Activated T-cell treated with anti-CD3 and anti-CD28 coated beads, Interleukin-2, amount 50 U/mL, for 72 hours (primary cell): ENCODE measurements at regions not wholly inside any gene's neighbourhood (a gene's known extent, or its start where the extent isn't known, plus 50 kb on each side); places are given as distances from the start of the nearest gene placed in this dataset.

Source experiments
- ATAC-seq, 2 donors: fragments of 150-1000 bp; cut with Tn5 transposase; replicated peaks in 1 of 2; 2 replicates each; pipeline ENCODE4 v1.10.0; 2021; ENCODE audit warnings: moderate library complexity in 2 of 2, mild to moderate bottlenecking in 1 of 2
- DNase-seq, 2 donors: peaks; one replicate each; pipeline ENCODE4 v3.0.0; 2021 to 2022; ENCODE audit warnings: mixed read lengths in 1 of 2
- H3K27ac Mint-ChIP-seq: one replicate; pipeline ENCODE4 v1.8.0; 2022; ENCODE audit warnings: mild to moderate bottlenecking, moderate library complexity, mixed read lengths
- H3K27me3 Mint-ChIP-seq: one replicate; pipeline ENCODE4 v1.8.0; 2022; ENCODE audit warnings: low read depth, mixed read lengths
- H3K36me3 Mint-ChIP-seq, 2 donors: one replicate each; pipeline ENCODE4 v1.8.0; 2022; ENCODE audit warnings: mixed read lengths in 2 of 2, mild to moderate bottlenecking in 1 of 2; ENCODE audit not compliant: insufficient read depth in 2 of 2
- H3K4me1 Mint-ChIP-seq: one replicate; pipeline ENCODE4 v1.8.0; 2022; ENCODE audit warnings: low read depth, mixed read lengths
- H3K4me3 Mint-ChIP-seq, 2 donors: one replicate each; pipeline ENCODE4 v1.8.0; 2022; ENCODE audit warnings: mild to moderate bottlenecking in 2 of 2, mixed read lengths in 2 of 2, moderate library complexity in 2 of 2
- H3K9me3 Mint-ChIP-seq, 2 donors: one replicate each; pipeline ENCODE4 v1.8.0; 2022; ENCODE audit warnings: mixed read lengths in 2 of 2

- Mint-ChIP-seq H3K4me3 (no peak overlapping the region), H3K27ac (no peak overlapping the region), H3K4me1 (peaks cover 10% of the 10 kb centered on the region), H3K36me3 (no peaks in the 10 kb centered on the region), H3K27me3 (no peaks in the 10 kb centered on the region), H3K9me3 (no peaks in the 10 kb centered on the region)
- ATAC-seq = no peak
- no peak for DNase-seq
These were observed 138.0 kb upstream of the P2RY1 start for GRCh38 chr3:152696962-152697361.

- H3K9me3 Mint-ChIP-seq = no peaks in the 10 kb centered on the region
- H3K27ac Mint-ChIP-seq = no peak overlapping the region
- peak in 1 of 2 donors; percentile 58 for ATAC-seq
- H3K36me3 Mint-ChIP-seq = no peaks in the 10 kb centered on the region
- H3K27me3 Mint-ChIP-seq = no peaks in the 10 kb centered on the region
- DNase-seq = no peak
- no peaks in the 10 kb centered on the region for H3K4me1 Mint-ChIP-seq
- H3K4me3 Mint-ChIP-seq = no peak overlapping the region
These were observed 131.6 kb upstream of the P2RY1 start for GRCh38 chr3:152703245-152703890.

GRCh38 chr3:152706991-152707713 is 127.8 kb upstream of the P2RY1 start:
- Mint-ChIP-seq H3K27me3 (no peaks in the 10 kb centered on the region), H3K36me3 (no peaks in the 10 kb centered on the region), H3K9me3 (no peaks in the 10 kb centered on the region), H3K4me1 (no peaks in the 10 kb centered on the region), H3K4me3 (no peak overlapping the region), H3K27ac (no peak overlapping the region)
- ATAC-seq (no peak), DNase-seq (no peak)

- DNase-seq (no peak), ATAC-seq (no peak)
- H3K4me1 Mint-ChIP-seq = no peaks in the 10 kb centered on the region
- no peaks in the 10 kb centered on the region for H3K27me3 Mint-ChIP-seq
- no peaks in the 10 kb centered on the region for H3K36me3 Mint-ChIP-seq
- no peaks in the 10 kb centered on the region for H3K9me3 Mint-ChIP-seq
- H3K27ac Mint-ChIP-seq = no peak overlapping the region
- no peak overlapping the region for H3K4me3 Mint-ChIP-seq
These were observed 125.3 kb upstream of the P2RY1 start for GRCh38 chr3:152709659-152710058.

- no peaks in the 10 kb centered on the region for H3K36me3 Mint-ChIP-seq
These were observed 124.4 kb upstream of the P2RY1 start for GRCh38 chr3:152710549-152710948.

GRCh38 chr3:152713989-152714388 is 120.9 kb upstream of the P2RY1 start:
- ATAC-seq (no peak), DNase-seq (no peak)
- Mint-ChIP-seq H3K27ac (no peak overlapping the region), H3K4me3 (no peak overlapping the region), H3K27me3 (no peaks in the 10 kb centered on the region), H3K4me1 (no peaks in the 10 kb centered on the region), H3K9me3 (no peaks in the 10 kb centered on the region), H3K36me3 (no peaks in the 10 kb centered on the region)

More at GRCh38 chr3:152710549-152710948, 124.4 kb upstream of the P2RY1 start:
- no peak for DNase-seq
- no peaks in the 10 kb centered on the region for H3K4me1 Mint-ChIP-seq
- no peaks in the 10 kb centered on the region for H3K27me3 Mint-ChIP-seq
- no peak for ATAC-seq
- H3K27ac Mint-ChIP-seq = no peak overlapping the region
- H3K4me3 Mint-ChIP-seq = no peak overlapping the region
- no peaks in the 10 kb centered on the region for H3K9me3 Mint-ChIP-seq

GRCh38 chr3:152714507-152714906 is 120.4 kb upstream of the P2RY1 start:
- H3K4me1 Mint-ChIP-seq = no peaks in the 10 kb centered on the region
- H3K27me3 Mint-ChIP-seq = no peaks in the 10 kb centered on the region
- H3K4me3 Mint-ChIP-seq = no peak overlapping the region
- no peaks in the 10 kb centered on the region for H3K36me3 Mint-ChIP-seq
- no peak for ATAC-seq
- H3K27ac Mint-ChIP-seq = no peak overlapping the region
- DNase-seq = no peak
- H3K9me3 Mint-ChIP-seq = no peaks in the 10 kb centered on the region

- no peak overlapping the region for H3K27ac Mint-ChIP-seq
- no peak overlapping the region for H3K4me3 Mint-ChIP-seq
- DNase-seq = no peak
- H3K9me3 Mint-ChIP-seq = no peaks in the 10 kb centered on the region
- no peaks in the 10 kb centered on the region for H3K27me3 Mint-ChIP-seq
- H3K36me3 Mint-ChIP-seq = no peaks in the 10 kb centered on the region
- no peak for ATAC-seq
- no peaks in the 10 kb centered on the region for H3K4me1 Mint-ChIP-seq
These were observed 117.7 kb upstream of the P2RY1 start for GRCh38 chr3:152717252-152717651.

- no peak for DNase-seq
- no peak for ATAC-seq
- Mint-ChIP-seq H3K4me3 (no peak overlapping the region), H3K36me3 (no peaks in the 10 kb centered on the region), H3K27me3 (no peaks in the 10 kb centered on the region), H3K4me1 (no peaks in the 10 kb centered on the region), H3K27ac (no peak overlapping the region), H3K9me3 (no peaks in the 10 kb centered on the region)
These were observed 116.1 kb upstream of the P2RY1 start for GRCh38 chr3:152718810-152719209.

- Mint-ChIP-seq H3K36me3 (no peaks in the 10 kb centered on the region), H3K27ac (no peak overlapping the region), H3K27me3 (no peaks in the 10 kb centered on the region), H3K4me1 (no peaks in the 10 kb centered on the region), H3K9me3 (no peaks in the 10 kb centered on the region), H3K4me3 (no peak overlapping the region)
- DNase-seq = no peak
- ATAC-seq = no peak
These were observed 115.7 kb upstream of the P2RY1 start for GRCh38 chr3:152719264-152719663.

GRCh38 chr3:152720951-152721718 is 113.8 kb upstream of the P2RY1 start:
- DNase-seq (no peak), ATAC-seq (no peak)
- Mint-ChIP-seq H3K4me1 (no peaks in the 10 kb centered on the region), H3K36me3 (no peaks in the 10 kb centered on the region), H3K27me3 (no peaks in the 10 kb centered on the region), H3K9me3 (no peaks in the 10 kb centered on the region), H3K27ac (no peak overlapping the region), H3K4me3 (no peak overlapping the region)

GRCh38 chr3:152724270-152724669 is 110.7 kb upstream of the P2RY1 start:
- ATAC-seq (no peak), DNase-seq (no peak)
- Mint-ChIP-seq H3K36me3 (no peaks in the 10 kb centered on the region), H3K4me1 (no peaks in the 10 kb centered on the region), H3K4me3 (no peak overlapping the region), H3K9me3 (no peaks in the 10 kb centered on the region), H3K27me3 (no peaks in the 10 kb centered on the region), H3K27ac (no peak overlapping the region)

GRCh38 chr3:152728231-152728980 is 106.5 kb upstream of the P2RY1 start:
- Mint-ChIP-seq H3K27me3 (no peaks in the 10 kb centered on the region), H3K27ac (no peak overlapping the region), H3K4me3 (no peak overlapping the region), H3K4me1 (no peaks in the 10 kb centered on the region), H3K9me3 (no peaks in the 10 kb centered on the region), H3K36me3 (no peaks in the 10 kb centered on the region)
- DNase-seq (no peak), ATAC-seq (no peak)
